IPS-20b (cell line): ENCODE measurements at regions not wholly inside any gene's neighbourhood (a gene's known extent, or its start where the extent isn't known, plus 50 kb on each side); places are given as distances from the start of the nearest gene placed in this dataset.
"Not testable (repeated sequence)": the region's sequence is repeated elsewhere in the genome, so short reads cannot be mapped to it uniquely, and the experiment has no call there.

Experiments used
- H3K27ac ChIP-seq: one replicate; pipeline ENCODE4 v1.5.1; 2013; ENCODE audit warnings: low read length
- H3K27me3 ChIP-seq: 2 replicates; pipeline ENCODE4 v1.6.1; 2013; ENCODE audit warnings: mild to moderate bottlenecking, low read length, inconsistent platforms; ENCODE audit not compliant: insufficient read depth
- H3K36me3 ChIP-seq: 2 replicates; pipeline ENCODE4 v1.6.1; 2013; ENCODE audit warnings: low read depth, mild to moderate bottlenecking, inconsistent platforms, low read length, moderate library complexity; ENCODE audit not compliant: insufficient read depth
- H3K4me1 ChIP-seq: 2 replicates; pipeline ENCODE4 v1.6.1; 2013; ENCODE audit warnings: mild to moderate bottlenecking, control low read depth, inconsistent platforms, low read length, moderate library complexity; ENCODE audit not compliant: insufficient read depth
- H3K4me3 ChIP-seq: 2 replicates; pipeline ENCODE4 v1.5.1; 2013; ENCODE audit warnings: mild to moderate bottlenecking, low read length, inconsistent platforms
- H3K9ac ChIP-seq: 2 replicates; pipeline ENCODE4 v1.6.1; 2013; ENCODE audit warnings: low read depth, mild to moderate bottlenecking, inconsistent platforms, low read length, moderate library complexity
- H3K9me3 ChIP-seq: 2 replicates; pipeline ENCODE4 v1.6.1; 2013; ENCODE audit warnings: mild to moderate bottlenecking, low read depth, low read length, inconsistent platforms; ENCODE audit not compliant: insufficient read depth

DNA sequence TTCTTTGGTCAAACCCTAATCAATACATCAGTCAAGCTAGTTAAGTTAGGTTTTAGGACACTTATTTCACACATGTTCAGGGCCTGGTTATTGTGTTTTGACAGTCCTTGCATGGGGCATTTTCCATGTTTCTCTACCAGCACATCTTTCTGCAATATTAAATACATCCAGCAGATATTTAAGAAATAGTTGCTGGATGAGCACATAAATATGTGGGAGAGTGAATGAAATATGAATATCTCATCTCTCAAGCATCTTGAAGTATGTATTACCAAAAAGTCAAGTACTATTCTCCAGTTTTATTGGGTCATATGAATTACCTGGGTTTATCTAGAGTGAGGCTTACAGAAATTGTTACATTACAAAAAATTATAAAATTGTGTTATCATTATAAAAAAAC lies 621.9 kb upstream of the GJE1 start:
- H3K36me3 ChIP-seq: no peaks in the 10 kb centered on the region
- no peaks in the 10 kb centered on the region for H3K4me1 ChIP-seq
- H3K27ac ChIP-seq: no peak overlapping the region
- peaks cover 9% of the 10 kb centered on the region for H3K9me3 ChIP-seq
- no peaks in the 10 kb centered on the region for H3K27me3 ChIP-seq
- no peak overlapping the region for H3K9ac ChIP-seq
- H3K4me3 ChIP-seq: no peak overlapping the region

- peaks cover 26% of the 10 kb centered on the region for H3K9me3 ChIP-seq
- not testable (repeated sequence) for H3K9ac ChIP-seq, H3K36me3 ChIP-seq, H3K4me1 ChIP-seq, H3K27ac ChIP-seq, H3K27me3 ChIP-seq, H3K4me3 ChIP-seq
These were observed 626.7 kb upstream of the GJE1 start for GRCh38 chr6:141506062-141506461.

DNA sequence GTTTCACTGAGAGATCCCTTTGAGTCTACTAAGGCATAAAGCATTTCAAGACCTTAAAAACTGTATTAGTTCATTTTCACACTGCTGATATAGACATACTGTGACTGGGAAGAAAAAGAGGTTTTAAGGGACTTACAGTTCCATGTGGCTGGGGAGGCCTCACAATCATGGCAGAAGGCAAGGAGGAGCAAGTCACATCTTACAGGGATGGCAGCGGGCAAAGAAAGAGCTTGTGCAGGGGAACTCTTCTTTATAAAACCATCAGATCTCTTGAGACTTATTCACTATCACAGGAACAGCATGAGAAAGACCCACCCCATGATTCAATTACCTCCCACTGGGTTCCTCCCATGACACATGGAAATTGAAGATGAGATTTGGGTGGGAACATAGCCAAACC lies 628.4 kb upstream of the GJE1 start:
- H3K9me3 ChIP-seq: peaks cover 26% of the 10 kb centered on the region
- H3K9ac ChIP-seq, H3K27me3 ChIP-seq, H3K27ac ChIP-seq, H3K4me1 ChIP-seq, H3K36me3 ChIP-seq, H3K4me3 ChIP-seq: not testable (repeated sequence)

- Histone ChIP-seq H3K27me3 (no peaks in the 10 kb centered on the region), H3K9me3 (peaks cover 28% of the 10 kb centered on the region), H3K36me3 (no peaks in the 10 kb centered on the region), H3K9ac (no peak overlapping the region), H3K4me1 (peaks cover 7% of the 10 kb centered on the region; the same call in 1 of the 2 replicates), H3K4me3 (no peak overlapping the region), H3K27ac (no peak overlapping the region)
These were observed 631.1 kb upstream of the GJE1 start for GRCh38 chr6:141501616-141502015.

GRCh38 chr6:141498977-141499376 lies 633.7 kb upstream of the GJE1 start:
- H3K36me3 ChIP-seq: no peaks in the 10 kb centered on the region
- no peak overlapping the region for H3K27ac ChIP-seq
- peaks cover 7% of the 10 kb centered on the region; the same call in 1 of the 2 replicates for H3K4me1 ChIP-seq
- H3K9ac ChIP-seq: no peak overlapping the region
- peaks cover 8% of the 10 kb centered on the region for H3K9me3 ChIP-seq
- no peaks in the 10 kb centered on the region for H3K27me3 ChIP-seq
- no peak overlapping the region for H3K4me3 ChIP-seq

GRCh38 chr6:141492521-141493284 lies 640.0 kb upstream of the GJE1 start:
- Histone ChIP-seq H3K9me3 (peaks cover 8% of the 10 kb centered on the region), H3K36me3 (no peaks in the 10 kb centered on the region), H3K4me1 (no peaks in the 10 kb centered on the region), H3K27me3 (no peaks in the 10 kb centered on the region), H3K9ac (no peak overlapping the region), H3K27ac (no peak overlapping the region), H3K4me3 (no peak overlapping the region)

DNA sequence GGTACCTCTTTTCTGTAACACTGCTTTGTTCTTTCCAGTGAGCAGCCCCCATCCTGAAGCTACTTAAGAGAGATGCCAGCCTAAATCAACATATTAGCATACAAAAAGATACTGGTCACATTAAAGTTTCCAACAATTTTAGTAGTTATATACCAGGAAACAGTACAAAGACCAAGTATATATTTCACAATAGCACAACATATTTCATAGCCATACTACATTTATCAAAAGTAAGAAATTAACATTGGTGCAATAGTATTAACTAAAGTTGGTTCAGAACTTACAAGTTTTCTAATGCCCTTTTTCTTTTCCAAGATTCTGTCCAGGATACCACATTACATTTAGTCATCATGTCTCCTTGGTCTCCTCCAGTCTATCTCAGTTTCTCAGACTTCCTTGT lies 641.0 kb upstream of the GJE1 start:
- no peaks in the 10 kb centered on the region for H3K36me3 ChIP-seq
- peaks cover 5% of the 10 kb centered on the region for H3K9me3 ChIP-seq
- H3K27ac ChIP-seq: no peak overlapping the region
- no peak overlapping the region for H3K4me3 ChIP-seq
- no peak overlapping the region for H3K9ac ChIP-seq
- H3K27me3 ChIP-seq: no peaks in the 10 kb centered on the region
- no peaks in the 10 kb centered on the region for H3K4me1 ChIP-seq

- no peaks in the 10 kb centered on the region for H3K36me3 ChIP-seq
- H3K27me3 ChIP-seq: no peaks in the 10 kb centered on the region
- H3K9me3 ChIP-seq: no peaks in the 10 kb centered on the region; the same call in 1 of the 2 replicates
- no peak overlapping the region for H3K9ac ChIP-seq
- H3K4me3 ChIP-seq: no peak overlapping the region
- H3K27ac ChIP-seq: no peak overlapping the region
- H3K4me1 ChIP-seq: no peaks in the 10 kb centered on the region
These were observed 641.7 kb upstream of the GJE1 start for GRCh38 chr6:141490982-141491381.

DNA sequence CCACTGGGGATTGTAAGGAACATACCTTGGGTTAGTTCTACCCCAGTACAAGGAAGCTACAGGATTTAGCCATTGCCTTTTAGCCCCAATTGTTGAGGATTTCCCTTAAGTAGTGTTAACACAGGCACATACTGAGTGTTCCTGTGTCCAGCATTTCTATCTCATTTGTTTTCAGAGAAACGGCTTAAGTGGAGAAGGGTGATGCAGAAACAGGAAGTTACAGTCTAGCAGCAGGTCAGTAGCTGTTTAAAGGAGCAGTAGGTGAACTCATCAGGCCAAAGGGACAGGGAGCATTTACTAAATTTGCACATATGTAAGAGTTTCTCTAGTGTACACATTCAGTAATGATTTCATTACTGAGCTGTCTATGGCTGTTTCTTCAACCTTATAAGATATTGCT lies 644.2 kb upstream of the GJE1 start:
- no peaks in the 10 kb centered on the region for H3K4me1 ChIP-seq
- no peak overlapping the region for H3K27ac ChIP-seq
- no peaks in the 10 kb centered on the region; the same call in 1 of the 2 replicates for H3K9me3 ChIP-seq
- no peak overlapping the region for H3K4me3 ChIP-seq
- no peaks in the 10 kb centered on the region for H3K36me3 ChIP-seq
- H3K27me3 ChIP-seq: no peaks in the 10 kb centered on the region
- no peak overlapping the region for H3K9ac ChIP-seq

DNA sequence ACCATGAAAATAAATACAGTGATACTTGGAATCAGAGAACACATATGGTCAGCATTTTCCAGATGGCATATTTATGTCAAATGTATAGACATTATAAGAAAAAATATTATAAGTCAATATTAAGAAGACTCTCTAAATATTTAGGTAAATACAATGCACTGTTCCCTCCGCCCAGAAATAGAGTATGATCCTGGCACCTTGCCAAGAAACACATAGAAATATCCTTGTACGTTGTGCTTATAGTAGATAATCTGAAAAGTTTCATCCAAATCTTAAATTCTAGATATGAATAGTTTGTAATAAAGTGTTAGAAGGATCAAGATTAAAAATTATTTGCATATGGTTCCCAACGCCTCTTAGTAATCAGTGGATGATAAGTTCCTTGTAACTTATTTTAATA lies 645.8 kb upstream of the GJE1 start:
- Histone ChIP-seq H3K36me3 (no peaks in the 10 kb centered on the region), H3K4me1 (no peaks in the 10 kb centered on the region), H3K27ac (no peak overlapping the region), H3K9ac (no peak overlapping the region), H3K9me3 (no peaks in the 10 kb centered on the region), H3K27me3 (no peaks in the 10 kb centered on the region), H3K4me3 (no peak overlapping the region)

GRCh38 chr6:141484711-141485110 lies 648.0 kb upstream of the GJE1 start:
- Histone ChIP-seq H3K27ac (no peak overlapping the region), H3K9ac (no peak overlapping the region), H3K4me3 (no peak overlapping the region), H3K27me3 (no peaks in the 10 kb centered on the region), H3K9me3 (no peaks in the 10 kb centered on the region), H3K4me1 (no peaks in the 10 kb centered on the region), H3K36me3 (no peaks in the 10 kb centered on the region)

DNA sequence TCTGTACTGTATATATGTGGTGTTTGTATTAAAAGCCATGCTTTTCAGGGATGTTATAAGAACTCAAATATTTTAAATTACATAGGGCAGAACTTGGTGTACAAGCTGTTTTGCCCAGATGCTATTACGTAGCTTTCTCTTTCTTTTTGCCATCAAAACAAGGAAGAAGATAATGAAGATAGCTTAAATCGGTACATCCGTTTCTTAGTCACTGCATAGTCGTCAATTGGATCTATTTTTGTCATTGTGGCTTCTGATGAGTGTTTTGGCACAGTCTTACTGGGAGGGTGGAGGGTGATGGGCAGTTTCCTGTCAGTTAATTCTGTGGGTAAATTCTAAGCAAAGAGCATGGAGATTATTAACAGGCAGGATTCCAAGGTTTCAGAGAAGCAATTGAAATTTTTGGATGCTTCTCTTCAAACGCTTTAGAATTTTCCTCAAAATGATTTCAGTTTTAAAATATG lies 649.1 kb upstream of the GJE1 start:
- no peak overlapping the region for H3K4me3 ChIP-seq
- no peak overlapping the region for H3K27ac ChIP-seq
- no peaks in the 10 kb centered on the region for H3K9me3 ChIP-seq
- H3K4me1 ChIP-seq: no peaks in the 10 kb centered on the region
- no peaks in the 10 kb centered on the region for H3K36me3 ChIP-seq
- H3K9ac ChIP-seq: no peak overlapping the region
- no peaks in the 10 kb centered on the region for H3K27me3 ChIP-seq
